Neural progenitor cell (in vitro differentiated cells): ENCODE measurements at regions not wholly inside any gene's neighbourhood (a gene's known extent, or its start where the extent isn't known, plus 50 kb on each side); places are given as distances from the start of the nearest gene placed in this dataset.

Experiments
- CTCF ChIP-seq: fragments of 200-600 bp; sonication (generic); IDR thresholded peaks from 2 replicates; pipeline ENCODE4 v1.5.1; 2017; ENCODE audit warnings: antibody characterized with exemption, mild to moderate bottlenecking
- EZH2 ChIP-seq: fragments of 200-600 bp; sonication (generic); IDR thresholded peaks from 2 replicates; pipeline ENCODE4 v1.6.1; 2017; ENCODE audit warnings: antibody characterized with exemption, mild to moderate bottlenecking, moderate library complexity
- EZH2phosphoT487 ChIP-seq: fragments of 200-600 bp; sonication (generic); IDR thresholded peaks from 2 replicates; pipeline ENCODE4 v1.6.1; 2017; ENCODE audit warnings: antibody characterized with exemption

GRCh38 chr6:147017153-147017552, 187.1 kb upstream of the STXBP5 start:
- no peak for TF ChIP-seq CTCF
- TF ChIP-seq EZH2 = no peak
- no peak for TF ChIP-seq EZH2phosphoT487
